ENCODE measurements at regions not wholly inside any gene's neighbourhood (a gene's known extent, or its start where the extent isn't known, plus 50 kb on each side); places are given as distances from the start of the nearest gene placed in this dataset.

- no peak for DNase-seq (ENCODE audit: low read depth, low spot score)
- H3K4me3 ChIP-seq (ENCODE audit: low read depth, low read length), result no peak overlapping the region
- in situ Hi-C loops (cut with HindIII; ENCODE audit: low sequenced_read_pairs), result no loop called here
- TF ChIP-seq CTCF (IDR thresholded peaks at IDR 0.05; ENCODE audit: low read depth, low read length), result no peak
Observed at GRCh38 chr15:91514147-91514546, 339.4 kb upstream of the SLCO3A1 start.

- no peak overlapping the region for H3K4me3 ChIP-seq (ENCODE audit: low read depth, low read length)
- DNase-seq (ENCODE audit: low read depth, low spot score), result peak; percentile 88
- no peak for TF ChIP-seq CTCF (IDR thresholded peaks at IDR 0.05; ENCODE audit: low read depth, low read length)
- in situ Hi-C loops (cut with HindIII; ENCODE audit: low sequenced_read_pairs), result no loop called here
Observed at GRCh38 chr15:91515188-91515754, 338.2 kb upstream of the SLCO3A1 start.

- no peak overlapping the region for H3K4me3 ChIP-seq (ENCODE audit: low read depth, low read length)
- DNase-seq (ENCODE audit: low read depth, low spot score), result no peak
- TF ChIP-seq CTCF (IDR thresholded peaks at IDR 0.05; ENCODE audit: low read depth, low read length), result no peak
- in situ Hi-C loops (cut with HindIII; ENCODE audit: low sequenced_read_pairs), result no loop called here
Observed at GRCh38 chr15:91516866-91517265, 336.6 kb upstream of the SLCO3A1 start.

GRCh38 chr15:91517491-91518200 lies 335.9 kb upstream of the SLCO3A1 start:
- DNase-seq (ENCODE audit: low read depth, low spot score), result peak; percentile 54
- in situ Hi-C loops (cut with HindIII; ENCODE audit: low sequenced_read_pairs), result no loop called here
- H3K4me3 ChIP-seq (ENCODE audit: low read depth, low read length), result no peak overlapping the region
- no peak for TF ChIP-seq CTCF (IDR thresholded peaks at IDR 0.05; ENCODE audit: low read depth, low read length)

GRCh38 chr15:91520850-91521249 lies 332.7 kb upstream of the SLCO3A1 start:
- DNase-seq (ENCODE audit: low read depth, low spot score), result peak; percentile 25
- no peak overlapping the region for H3K4me3 ChIP-seq (ENCODE audit: low read depth, low read length)
- in situ Hi-C loops (cut with HindIII; ENCODE audit: low sequenced_read_pairs), result no loop called here
- no peak for TF ChIP-seq CTCF (IDR thresholded peaks at IDR 0.05; ENCODE audit: low read depth, low read length)

- DNase-seq (ENCODE audit: low read depth, low spot score), result no peak
- H3K4me3 ChIP-seq (ENCODE audit: low read depth, low read length), result no peak overlapping the region
- TF ChIP-seq CTCF (IDR thresholded peaks at IDR 0.05; ENCODE audit: low read depth, low read length), result no peak
- in situ Hi-C loops (cut with HindIII; ENCODE audit: low sequenced_read_pairs), result no loop called here
Observed at GRCh38 chr15:91521548-91521947, 332.0 kb upstream of the SLCO3A1 start.

Data from astrocyte of the spinal cord (primary cell).